ENCODE measurements at regions not wholly inside any gene's neighbourhood (a gene's known extent, or its start where the extent isn't known, plus 50 kb on each side); places are given as distances from the start of the nearest gene placed in this dataset.

DNA sequence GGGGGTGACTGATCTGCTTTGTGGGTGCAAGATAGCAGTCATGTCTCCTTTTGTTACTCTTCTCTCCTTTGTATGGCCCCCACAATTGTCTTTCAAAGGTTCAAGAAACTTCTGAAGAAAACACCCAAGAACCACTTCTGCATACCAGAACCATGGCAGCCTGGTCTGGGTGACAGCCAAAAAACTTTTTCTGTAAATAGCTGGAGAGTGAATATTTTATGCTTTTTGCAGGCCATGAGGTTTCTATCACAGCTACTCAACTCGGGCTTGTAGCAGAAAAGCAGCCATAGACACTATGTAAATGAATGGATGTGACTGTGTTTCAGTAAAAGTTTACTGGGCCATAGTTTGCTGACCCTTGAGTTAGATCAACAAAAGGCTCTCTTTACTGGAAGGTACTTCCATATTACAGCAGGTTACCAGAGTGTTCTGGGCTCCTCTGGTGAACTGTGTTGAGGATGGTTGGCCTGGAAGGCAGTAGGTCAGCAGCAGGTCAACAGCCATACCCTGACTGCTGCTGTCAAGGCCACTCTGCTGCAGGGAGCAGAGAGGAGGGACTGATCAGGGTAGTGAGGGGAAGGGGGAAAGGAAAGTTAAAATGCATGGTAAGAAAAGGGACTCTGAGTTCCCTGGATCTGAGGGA, 116.4 kb downstream of the GDAP2 start:
- DNase-seq = no peak

Data from NCI-H510A (cell line).